ENCODE measurements at regions not wholly inside any gene's neighbourhood (a gene's known extent, or its start where the extent isn't known, plus 50 kb on each side); places are given as distances from the start of the nearest gene placed in this dataset.
"Not testable (repeated sequence)": the region's sequence is repeated elsewhere in the genome, so short reads cannot be mapped to it uniquely, and the experiment has no call there.

- no peak overlapping the region for H2AFZ ChIP-seq (ENCODE audit: low read length)
- TF ChIP-seq EZH2 (optimal IDR thresholded peaks at IDR 0.05; ENCODE audit: low read depth, low read length) (no peak), CTCF (IDR thresholded peaks at IDR 0.05; ENCODE audit: low read length) (no peak), EZH2phosphoT487 (IDR thresholded peaks at IDR 0.05; ENCODE audit: low read length) (no peak)
Measured at GRCh38 chr3:177385831-177386301, 188.6 kb upstream of the TBL1XR1 start.

GRCh38 chr3:177388209-177388608 lies 190.9 kb upstream of the TBL1XR1 start:
- DNase-seq = no peak
- Histone ChIP-seq H3K27me3 (replicated peaks; ENCODE audit: insufficient read depth, low read length) (no peaks in the 10 kb centered on the region), H3K9me3 (replicated peaks; ENCODE audit: insufficient read depth, low read length) (no peaks in the 10 kb centered on the region), H3K27ac (ENCODE audit: low read length) (no peak overlapping the region), H3K4me3 (ENCODE audit: low read length) (no peak overlapping the region), H3K4me1 (ENCODE audit: low read length) (no peaks in the 10 kb centered on the region), H3F3A (ENCODE audit: insufficient read depth, low read length) (no peaks in the 10 kb centered on the region), H2AFZ (ENCODE audit: low read length) (no peak overlapping the region), H3K36me3 (replicated peaks; ENCODE audit: insufficient read depth, low read length) (no peaks in the 10 kb centered on the region), H4K20me1 (ENCODE audit: insufficient read depth, low read length) (no peaks in the 10 kb centered on the region), H3K4me2 (ENCODE audit: low read depth, low read length) (no peak overlapping the region), H3K79me2 (ENCODE audit: low read length) (no peaks in the 10 kb centered on the region), H3K9ac (ENCODE audit: low read length) (no peak overlapping the region), H3K9me2 (replicated peaks; ENCODE audit: insufficient read depth, low read length) (no peaks in the 10 kb centered on the region)
- TF ChIP-seq EZH2 (optimal IDR thresholded peaks at IDR 0.05; ENCODE audit: low read depth, low read length) (no peak), EZH2phosphoT487 (IDR thresholded peaks at IDR 0.05; ENCODE audit: low read length) (no peak), CTCF (IDR thresholded peaks at IDR 0.05; ENCODE audit: low read length) (no peak)

More at GRCh38 chr3:177385831-177386301, 188.6 kb upstream of the TBL1XR1 start:
- Histone ChIP-seq H3K36me3 (replicated peaks; ENCODE audit: insufficient read depth, low read length) (no peaks in the 10 kb centered on the region), H3K4me3 (ENCODE audit: low read length) (no peak overlapping the region), H3F3A (ENCODE audit: insufficient read depth, low read length) (no peaks in the 10 kb centered on the region), H3K9me3 (replicated peaks; ENCODE audit: insufficient read depth, low read length) (no peaks in the 10 kb centered on the region), H3K9me2 (replicated peaks; ENCODE audit: insufficient read depth, low read length) (no peaks in the 10 kb centered on the region), H3K4me1 (ENCODE audit: low read length) (no peaks in the 10 kb centered on the region), H3K79me2 (ENCODE audit: low read length) (no peaks in the 10 kb centered on the region), H3K27ac (ENCODE audit: low read length) (no peak overlapping the region), H4K20me1 (ENCODE audit: insufficient read depth, low read length) (no peaks in the 10 kb centered on the region), H3K4me2 (ENCODE audit: low read depth, low read length) (no peak overlapping the region), H3K27me3 (replicated peaks; ENCODE audit: insufficient read depth, low read length) (no peaks in the 10 kb centered on the region), H3K9ac (ENCODE audit: low read length) (no peak overlapping the region)
- no peak for DNase-seq

- H3K27me3 ChIP-seq (replicated peaks; ENCODE audit: insufficient read depth, low read length); DNase-seq; H3K9ac ChIP-seq (ENCODE audit: low read length); H3K9me3 ChIP-seq (replicated peaks; ENCODE audit: insufficient read depth, low read length); H3F3A ChIP-seq (ENCODE audit: insufficient read depth, low read length); H3K9me2 ChIP-seq (replicated peaks; ENCODE audit: insufficient read depth, low read length); H4K20me1 ChIP-seq (ENCODE audit: insufficient read depth, low read length); H2AFZ ChIP-seq (ENCODE audit: low read length); H3K27ac ChIP-seq (ENCODE audit: low read length); H3K79me2 ChIP-seq (ENCODE audit: low read length); H3K4me2 ChIP-seq (ENCODE audit: low read depth, low read length); H3K36me3 ChIP-seq (replicated peaks; ENCODE audit: insufficient read depth, low read length); H3K4me3 ChIP-seq (ENCODE audit: low read length); H3K4me1 ChIP-seq (ENCODE audit: low read length): not testable (repeated sequence)
Measured at GRCh38 chr3:177394231-177395024, 197.1 kb upstream of the TBL1XR1 start.

GRCh38 chr3:177396733-177397132 lies 199.5 kb upstream of the TBL1XR1 start:
- H3K9me3 ChIP-seq (replicated peaks; ENCODE audit: insufficient read depth, low read length) = no peaks in the 10 kb centered on the region
- H3K27ac ChIP-seq (ENCODE audit: low read length) = no peak overlapping the region
- no peak overlapping the region for H2AFZ ChIP-seq (ENCODE audit: low read length)
- H3K79me2 ChIP-seq (ENCODE audit: low read length) = no peaks in the 10 kb centered on the region
- H3F3A ChIP-seq (ENCODE audit: insufficient read depth, low read length) = no peaks in the 10 kb centered on the region
- no peaks in the 10 kb centered on the region for H3K4me1 ChIP-seq (ENCODE audit: low read length)
- H3K9ac ChIP-seq (ENCODE audit: low read length) = no peak overlapping the region
- no peaks in the 10 kb centered on the region for H3K36me3 ChIP-seq (replicated peaks; ENCODE audit: insufficient read depth, low read length)
- no peaks in the 10 kb centered on the region for H3K9me2 ChIP-seq (replicated peaks; ENCODE audit: insufficient read depth, low read length)
- H3K27me3 ChIP-seq (replicated peaks; ENCODE audit: insufficient read depth, low read length) = no peaks in the 10 kb centered on the region
- H3K4me2 ChIP-seq (ENCODE audit: low read depth, low read length) = no peak overlapping the region
- H4K20me1 ChIP-seq (ENCODE audit: insufficient read depth, low read length) = no peaks in the 10 kb centered on the region
- no peak for DNase-seq
- no peak overlapping the region for H3K4me3 ChIP-seq (ENCODE audit: low read length)
- TF ChIP-seq EZH2phosphoT487 (IDR thresholded peaks at IDR 0.05; ENCODE audit: low read length) = no peak
- no peak for TF ChIP-seq CTCF (IDR thresholded peaks at IDR 0.05; ENCODE audit: low read length)
- TF ChIP-seq EZH2 (optimal IDR thresholded peaks at IDR 0.05; ENCODE audit: low read depth, low read length) = no peak

Measured in MM.1S (cell line).